ENCODE measurements at regions not wholly inside any gene's neighbourhood (a gene's known extent, or its start where the extent isn't known, plus 50 kb on each side); places are given as distances from the start of the nearest gene placed in this dataset.
"Not testable (repeated sequence)": the region's sequence is repeated elsewhere in the genome, so short reads cannot be mapped to it uniquely, and the experiment has no call there.

GRCh38 chr10:9939716-9940115 is 1078.0 kb upstream of the CELF2 start:
- in situ Hi-C loops (cut with MboI; ENCODE audit: low pct_unique_long_range_greater_than_20kb, low sequenced_read_pairs, unreplicated experiment), result no loop called here
- DNase-seq (ENCODE audit: low spot score), result no peak
- TF ChIP-seq CTCF (IDR thresholded peaks at IDR 0.05; ENCODE audit: extremely low read depth, insufficient read depth, missing control alignments), result no peak

DNA sequence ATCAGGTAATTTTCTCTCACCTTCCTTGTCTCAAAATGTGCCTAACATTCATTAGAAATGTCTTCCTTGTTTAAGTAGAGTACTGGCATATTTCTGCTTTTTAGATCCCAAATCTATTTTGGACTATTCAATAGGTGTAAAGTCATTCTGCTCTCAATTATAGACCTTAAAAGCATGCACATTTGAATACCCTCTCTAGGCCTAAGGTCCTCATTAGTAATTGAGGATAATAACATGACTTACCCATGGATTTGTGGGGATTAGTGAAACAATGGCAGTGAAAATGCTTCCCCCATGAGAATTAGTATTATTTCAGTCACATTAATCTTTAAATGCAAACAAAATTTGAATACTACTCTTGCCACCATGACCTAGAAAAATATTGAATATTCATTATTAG is 1073.0 kb upstream of the CELF2 start:
- in situ Hi-C loops (cut with MboI; ENCODE audit: low pct_unique_long_range_greater_than_20kb, low sequenced_read_pairs, unreplicated experiment), result no loop called here
- TF ChIP-seq CTCF (IDR thresholded peaks at IDR 0.05; ENCODE audit: extremely low read depth, insufficient read depth, missing control alignments), result no peak
- no peak for DNase-seq (ENCODE audit: low spot score)

DNA sequence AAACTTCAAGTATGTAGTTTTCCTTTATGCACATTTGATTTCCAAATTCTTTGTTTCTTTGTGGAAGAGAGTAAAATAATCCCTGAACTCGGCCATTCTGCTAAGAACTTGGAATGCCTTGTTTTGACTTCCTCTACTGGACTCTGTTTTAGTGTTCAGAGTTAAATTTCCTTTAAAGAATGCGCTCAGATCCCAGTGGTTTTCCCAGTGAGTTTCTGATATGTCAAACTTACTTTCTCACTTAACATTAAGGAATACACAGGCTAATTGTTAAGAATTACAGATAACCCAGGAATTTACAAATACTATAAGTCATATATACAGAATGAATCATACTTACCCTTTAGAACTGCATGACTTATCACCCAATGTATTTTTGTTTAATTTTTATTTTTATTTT is 1067.6 kb upstream of the CELF2 start:
- no peak for TF ChIP-seq CTCF (IDR thresholded peaks at IDR 0.05; ENCODE audit: extremely low read depth, insufficient read depth, missing control alignments)
- DNase-seq (ENCODE audit: low spot score), result no peak
- in situ Hi-C loops (cut with MboI; ENCODE audit: low pct_unique_long_range_greater_than_20kb, low sequenced_read_pairs, unreplicated experiment), result no loop called here

GRCh38 chr10:9951481-9952257 is 1066.0 kb upstream of the CELF2 start:
- no peak for DNase-seq (ENCODE audit: low spot score)
- no peak for TF ChIP-seq CTCF (IDR thresholded peaks at IDR 0.05; ENCODE audit: extremely low read depth, insufficient read depth, missing control alignments)
- in situ Hi-C loops (cut with MboI; ENCODE audit: low pct_unique_long_range_greater_than_20kb, low sequenced_read_pairs, unreplicated experiment), result no loop called here

DNA sequence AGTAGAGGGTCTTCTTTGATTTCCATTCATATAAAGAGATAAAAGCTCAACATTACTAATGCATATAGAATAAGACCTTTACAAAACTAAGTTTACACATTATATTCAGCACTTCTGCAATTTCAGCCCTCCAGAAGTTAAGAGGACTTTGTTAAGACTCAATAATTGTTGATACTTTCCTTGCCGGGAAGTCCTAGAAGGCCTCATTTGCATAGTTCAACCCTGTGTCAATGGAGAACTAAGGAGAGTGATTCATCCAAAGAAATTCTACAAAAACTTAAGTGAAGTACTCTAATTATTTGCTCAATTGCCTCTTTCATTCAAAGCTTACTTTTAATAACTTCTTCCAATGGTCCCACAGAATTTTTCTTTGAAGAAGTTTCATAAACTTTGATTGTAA is 1060.3 kb upstream of the CELF2 start:
- no peak for DNase-seq (ENCODE audit: low spot score)
- in situ Hi-C loops (cut with MboI; ENCODE audit: low pct_unique_long_range_greater_than_20kb, low sequenced_read_pairs, unreplicated experiment), result no loop called here
- TF ChIP-seq CTCF (IDR thresholded peaks at IDR 0.05; ENCODE audit: extremely low read depth, insufficient read depth, missing control alignments), result no peak

DNA sequence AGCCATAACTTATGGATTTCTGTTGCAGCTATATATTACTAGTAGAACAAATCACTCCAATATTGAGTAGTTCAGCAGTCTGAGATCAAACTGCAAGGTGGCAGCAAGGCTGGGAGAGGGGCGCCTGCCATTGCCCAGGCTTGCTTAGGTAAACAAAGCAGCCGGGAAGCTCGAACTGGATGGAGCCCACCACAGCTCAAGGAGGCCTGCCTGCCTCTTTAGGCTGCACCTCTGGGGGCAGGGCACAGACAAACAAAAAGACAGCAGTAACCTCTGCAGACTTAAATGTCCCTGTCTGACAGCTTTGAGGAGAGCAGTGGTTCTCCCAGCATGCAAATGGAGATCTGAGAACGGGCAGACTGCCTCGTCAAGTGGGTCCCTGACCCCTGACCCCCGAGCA is 1059.8 kb upstream of the CELF2 start:
- in situ Hi-C loops (cut with MboI; ENCODE audit: low pct_unique_long_range_greater_than_20kb, low sequenced_read_pairs, unreplicated experiment); DNase-seq (ENCODE audit: low spot score): not testable (repeated sequence)

DNA sequence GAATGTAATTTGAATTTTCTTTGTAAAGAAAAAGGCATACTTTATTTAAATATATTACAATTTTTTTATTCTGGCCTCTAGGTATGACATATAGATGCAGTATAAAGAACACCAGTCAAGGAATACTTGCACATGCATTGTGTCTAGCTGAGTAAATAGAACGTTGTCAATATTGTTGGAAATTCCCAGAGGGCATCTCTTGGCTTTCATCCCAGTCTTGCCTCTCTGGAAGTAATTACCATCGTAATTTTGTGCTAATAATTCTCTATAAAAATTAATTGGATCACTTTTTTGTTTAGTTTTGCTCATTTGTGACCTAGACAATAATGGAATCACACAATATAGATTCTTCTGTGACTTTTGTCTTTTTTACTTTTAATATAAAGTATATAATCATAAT is 1052.3 kb upstream of the CELF2 start:
- in situ Hi-C loops (cut with MboI; ENCODE audit: low pct_unique_long_range_greater_than_20kb, low sequenced_read_pairs, unreplicated experiment), result no loop called here
- no peak for TF ChIP-seq CTCF (IDR thresholded peaks at IDR 0.05; ENCODE audit: extremely low read depth, insufficient read depth, missing control alignments)
- no peak for DNase-seq (ENCODE audit: low spot score)

Data from GM13977 (cell line).